GM21526 (cell line): ENCODE measurements at regions not wholly inside any gene's neighbourhood (a gene's known extent, or its start where the extent isn't known, plus 50 kb on each side); places are given as distances from the start of the nearest gene placed in this dataset.
"Not testable (repeated sequence)": the region's sequence is repeated elsewhere in the genome, so short reads cannot be mapped to it uniquely, and the experiment has no call there.

Experiments
- ATAC-seq: cut with Tn5 transposase; IDR thresholded peaks from one replicate; pipeline ENCODE4 v1.9.1; 2021; ENCODE audit warnings: moderate library complexity; ENCODE audit not compliant: unreplicated experiment, low FRiP score

DNA sequence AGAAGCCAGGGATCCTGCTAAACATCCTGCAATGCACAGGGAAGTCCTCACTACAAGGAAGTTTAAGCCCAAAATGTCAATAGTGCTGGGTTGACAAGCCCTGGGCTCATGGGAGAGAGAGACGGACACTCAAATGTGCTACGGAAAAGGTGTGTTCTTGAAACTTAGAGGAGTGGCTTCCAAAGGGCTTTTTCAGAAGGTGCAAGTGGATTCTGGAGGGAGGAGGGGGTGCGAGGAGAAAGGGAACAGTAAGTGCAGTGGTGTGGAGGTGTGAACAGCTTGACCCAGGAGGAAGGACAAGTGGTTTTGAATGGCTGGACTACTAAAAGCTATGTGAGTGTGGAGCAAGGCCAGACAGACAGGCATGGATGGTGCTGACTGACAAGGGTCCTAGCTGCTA, 50.4 kb upstream of the CECR2 start:
- no peak for ATAC-seq

DNA sequence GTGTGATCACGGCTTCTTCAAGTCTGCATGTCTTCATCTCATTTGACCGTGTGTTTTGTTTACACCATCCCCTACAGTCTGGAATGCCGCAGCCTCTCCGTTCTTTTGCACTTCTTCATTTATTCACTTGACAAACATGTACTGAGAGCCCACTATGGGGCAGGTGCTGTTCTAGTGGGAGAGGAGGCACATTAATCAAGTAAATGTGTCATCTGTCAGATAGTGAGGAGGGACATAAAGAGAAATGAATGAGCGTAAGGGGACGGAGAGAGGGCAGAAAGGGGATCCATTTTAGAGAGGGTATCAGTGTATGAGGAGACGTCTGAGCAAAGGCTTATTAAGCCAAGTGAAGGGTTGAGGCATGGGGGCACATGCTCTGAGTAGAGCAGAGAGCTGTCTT, 54.0 kb upstream of the CECR2 start:
- no peak for ATAC-seq

DNA sequence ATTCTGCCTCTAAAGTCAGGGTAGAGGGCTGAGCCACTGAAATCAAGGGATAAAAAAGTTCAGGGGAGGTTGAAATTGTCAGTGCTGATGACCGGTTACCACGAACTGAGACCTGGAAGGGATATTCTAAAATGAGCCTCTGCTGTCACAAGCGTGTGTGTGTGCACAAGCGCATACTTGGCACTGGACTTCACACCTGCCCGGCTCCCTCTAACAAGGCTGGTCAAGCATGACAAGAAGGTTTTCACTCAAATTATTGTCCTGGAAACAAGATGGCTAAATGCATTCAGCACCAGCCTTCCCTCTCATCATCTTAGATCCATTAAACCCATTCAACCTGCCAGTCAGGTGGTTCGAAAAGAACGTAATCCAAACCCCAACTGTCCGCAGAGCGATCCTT, 54.8 kb upstream of the CECR2 start:
- ATAC-seq, result no peak

DNA sequence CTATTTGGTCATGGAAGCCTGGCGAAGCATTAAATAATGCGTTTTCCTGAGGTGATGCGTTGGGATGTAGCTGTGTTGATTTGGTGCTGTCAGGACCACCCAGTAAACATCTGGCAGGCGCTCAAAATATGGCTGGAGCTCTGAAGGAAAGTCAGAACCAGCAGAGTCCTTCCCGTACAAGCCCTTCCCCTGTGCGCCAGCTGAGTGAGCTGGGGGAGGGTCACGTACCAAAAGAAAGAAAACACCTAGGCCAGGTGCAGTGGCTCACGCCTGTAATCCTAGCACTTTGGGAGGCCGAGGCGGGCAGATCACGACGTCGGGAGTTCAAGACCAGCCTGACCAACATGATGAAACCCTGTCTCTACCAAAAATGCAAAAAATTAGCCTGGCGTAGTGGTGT, 55.6 kb upstream of the CECR2 start:
- no peak for ATAC-seq

DNA sequence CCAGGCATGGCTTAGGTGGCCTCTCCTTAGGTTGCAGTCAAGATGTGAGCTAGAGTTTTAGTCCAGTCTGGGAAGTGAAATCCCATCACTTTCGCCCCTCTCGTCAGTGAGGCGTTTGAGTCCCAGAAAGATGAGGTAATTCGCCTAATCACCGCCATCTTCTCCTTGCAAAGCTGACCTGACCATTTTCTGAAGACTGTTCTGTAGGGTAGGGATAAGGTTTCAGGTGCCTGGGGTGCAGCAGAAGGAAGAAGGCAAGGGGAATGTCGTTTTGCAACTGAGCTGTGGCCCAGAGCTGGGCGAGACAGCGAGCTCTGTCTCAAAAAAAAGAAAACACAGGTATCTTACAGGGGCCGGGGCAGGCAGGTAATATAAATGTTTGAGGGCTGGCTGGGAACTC, 61.7 kb upstream of the CECR2 start:
- ATAC-seq, result no peak

DNA sequence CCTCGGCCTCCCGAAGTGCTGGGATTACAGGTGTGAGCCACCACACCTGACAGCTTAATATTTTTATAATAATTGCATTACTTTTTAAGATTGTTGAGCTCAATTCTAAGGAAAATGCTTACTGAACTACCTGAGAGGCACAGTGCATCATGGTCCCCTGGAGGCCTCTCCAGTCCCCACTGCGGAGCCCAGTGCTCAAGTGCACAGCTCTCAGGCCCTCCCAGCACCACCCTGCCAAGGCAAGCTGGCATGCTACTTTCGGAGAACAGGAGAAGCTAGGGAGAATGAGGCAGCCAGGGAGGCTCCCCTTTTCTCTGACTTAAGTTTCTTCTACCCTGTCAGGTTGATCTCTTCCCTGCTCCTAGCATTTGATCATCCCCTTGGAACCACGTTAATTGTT, 64.2 kb upstream of the CECR2 start:
- no peak for ATAC-seq

DNA sequence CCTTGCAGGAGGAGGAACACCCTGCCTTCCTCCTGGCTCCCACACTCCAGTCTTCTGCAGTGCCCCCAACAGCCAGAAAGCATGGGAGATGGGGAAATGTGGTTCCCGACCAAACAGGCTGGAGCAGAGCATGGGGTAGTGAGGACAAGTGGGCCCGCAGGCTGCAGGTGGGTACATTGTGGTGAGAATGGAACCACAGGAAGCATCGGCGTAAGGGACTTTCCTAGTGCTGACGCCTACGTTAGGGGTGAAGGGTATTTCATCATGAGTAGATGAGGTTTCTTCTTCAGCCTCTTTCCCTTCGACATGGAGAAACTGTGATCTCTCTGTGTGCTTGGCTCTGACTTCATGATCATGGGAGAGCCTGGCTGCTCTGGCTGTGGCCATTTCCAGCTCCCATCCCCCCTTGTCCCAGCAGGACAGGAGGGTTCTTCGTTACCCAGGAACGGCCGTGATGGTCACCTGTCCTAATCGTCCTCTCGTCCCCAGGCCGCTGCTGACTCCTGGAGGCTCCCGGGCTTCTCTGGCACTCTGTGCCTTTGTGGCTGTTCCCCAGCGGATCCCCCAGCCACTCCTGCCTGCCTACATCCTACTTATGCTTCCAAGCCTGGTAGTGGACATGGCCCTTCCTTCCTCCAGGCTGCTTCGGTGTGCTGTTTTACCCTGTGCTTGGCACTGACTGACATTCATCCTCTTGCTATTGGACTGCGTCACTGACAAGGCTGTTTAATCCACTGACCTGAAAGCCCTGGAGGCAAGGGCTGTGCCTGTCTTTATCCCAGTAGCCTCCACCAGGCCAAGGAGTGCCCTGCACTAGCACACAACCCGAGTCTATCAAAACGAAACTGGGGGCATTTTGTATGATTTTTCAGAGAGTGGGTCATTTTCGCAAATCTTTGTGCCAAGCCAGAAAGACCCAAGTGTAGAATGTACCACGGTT, 65.2 kb upstream of the CECR2 start:
- ATAC-seq, result peak; percentile 74

DNA sequence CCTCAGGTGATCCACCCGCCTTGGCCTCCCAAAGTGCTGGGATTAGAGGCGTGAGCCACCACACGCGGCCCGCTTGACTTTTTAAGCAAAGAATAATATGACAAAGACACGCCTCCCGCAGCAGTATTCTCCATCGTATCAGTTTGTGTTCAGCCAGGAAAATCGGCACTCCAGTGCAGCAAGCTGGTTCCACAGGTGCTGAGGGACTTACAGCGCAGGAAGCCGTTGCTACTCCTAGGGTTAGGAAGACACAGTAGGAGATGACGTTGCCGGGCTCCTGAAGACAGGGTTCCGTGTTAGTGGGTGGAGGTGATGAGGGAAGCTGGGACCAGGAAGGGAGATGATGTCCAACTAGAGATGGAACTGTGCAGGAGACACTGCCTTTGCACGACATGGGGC, 65.8 kb upstream of the CECR2 start:
- ATAC-seq, result peak; percentile 13

DNA sequence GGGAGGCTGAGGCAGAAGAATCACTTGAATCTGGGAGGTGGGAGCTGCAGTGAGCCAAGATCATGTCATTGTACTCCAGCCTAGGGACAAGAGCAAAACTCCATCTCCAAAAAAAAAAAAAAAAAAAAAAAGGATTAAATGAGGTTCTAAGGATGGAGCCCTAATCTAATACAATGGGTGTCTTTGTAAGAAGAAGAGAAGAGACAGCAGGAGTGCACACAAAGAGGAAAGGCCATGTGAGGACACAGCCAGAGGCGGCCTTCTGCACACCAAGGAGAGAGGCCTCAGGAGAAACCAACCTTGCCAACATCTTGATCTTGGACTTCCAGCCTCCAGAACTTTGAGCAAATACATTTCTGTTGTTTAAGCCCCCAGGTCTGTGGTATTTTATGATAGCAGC, 66.6 kb upstream of the CECR2 start:
- no peak for ATAC-seq

DNA sequence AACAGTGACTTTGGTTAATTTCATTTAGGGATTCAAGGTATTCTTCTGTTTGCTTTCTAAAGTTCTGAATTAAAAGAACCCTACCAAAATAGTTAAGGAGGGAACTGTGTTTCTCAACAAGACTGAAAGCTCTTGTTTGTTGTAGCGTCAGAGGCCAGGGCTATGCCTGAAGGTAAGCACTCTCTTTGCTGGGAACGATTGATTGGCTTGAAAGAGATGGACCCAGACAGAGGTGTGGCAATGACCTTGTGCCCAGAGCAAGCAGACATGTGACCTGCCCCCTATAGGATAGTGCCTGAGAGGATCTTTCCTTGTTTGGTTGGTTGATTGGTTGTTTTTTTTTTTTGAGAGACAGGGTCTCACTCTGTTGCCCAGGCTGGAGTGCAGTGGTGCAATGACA, 68.3 kb upstream of the CECR2 start:
- no peak for ATAC-seq

DNA sequence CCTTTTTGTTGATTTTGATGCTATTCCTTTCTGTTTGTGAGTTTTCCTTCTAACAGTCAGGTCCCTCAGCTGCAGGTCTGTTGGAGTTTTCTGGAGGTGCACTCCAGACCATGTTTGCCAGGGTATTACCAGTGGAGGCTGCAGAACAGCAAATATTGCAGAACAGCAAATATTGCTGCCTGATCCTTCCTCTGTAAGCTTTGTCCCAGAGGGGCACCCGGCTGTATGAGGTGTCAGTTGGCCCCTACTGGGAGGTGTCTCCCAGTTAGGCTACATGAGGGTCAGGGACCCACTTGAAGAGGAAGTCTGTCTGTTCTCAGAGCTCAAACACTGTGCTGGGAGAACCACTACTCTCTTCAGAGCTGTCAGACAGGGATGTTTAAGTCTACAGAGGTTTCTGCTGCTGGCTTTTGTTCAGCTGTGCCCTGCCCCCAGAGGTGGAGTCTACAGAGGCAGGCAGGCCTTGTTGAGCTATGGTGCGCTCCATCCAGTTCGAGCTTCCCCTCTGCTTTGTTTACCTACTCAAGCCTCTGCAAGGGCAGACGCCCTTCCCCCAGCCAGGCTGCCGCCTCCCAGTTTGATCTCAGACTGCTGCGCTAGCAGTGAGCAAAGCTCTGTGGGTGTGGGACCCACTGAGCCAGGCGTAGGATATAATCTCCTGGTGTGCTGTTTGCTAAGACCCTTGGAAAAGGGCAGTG, 70.3 kb upstream of the CECR2 start:
- ATAC-seq, result not testable (repeated sequence)

DNA sequence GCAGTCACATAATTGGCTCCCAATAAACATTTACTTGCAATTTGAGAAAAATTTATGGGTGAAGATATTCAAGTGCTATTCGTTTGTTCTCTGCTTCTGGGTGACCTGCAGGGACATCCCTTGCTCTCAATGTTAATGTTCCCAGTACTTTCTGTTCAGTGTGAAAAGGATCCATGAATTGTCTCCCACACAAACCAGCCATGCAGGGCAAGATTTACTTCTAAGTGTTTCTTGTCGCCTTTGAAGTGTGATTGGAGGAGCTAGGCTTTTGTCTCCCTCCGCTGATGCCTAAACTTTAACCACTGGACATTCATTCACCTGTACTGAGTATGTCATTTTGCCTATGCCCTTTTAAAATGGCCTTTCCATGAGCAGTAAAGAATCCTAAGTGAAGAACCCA, 66.4 kb upstream of the ADA2 start:
- no peak for ATAC-seq

DNA sequence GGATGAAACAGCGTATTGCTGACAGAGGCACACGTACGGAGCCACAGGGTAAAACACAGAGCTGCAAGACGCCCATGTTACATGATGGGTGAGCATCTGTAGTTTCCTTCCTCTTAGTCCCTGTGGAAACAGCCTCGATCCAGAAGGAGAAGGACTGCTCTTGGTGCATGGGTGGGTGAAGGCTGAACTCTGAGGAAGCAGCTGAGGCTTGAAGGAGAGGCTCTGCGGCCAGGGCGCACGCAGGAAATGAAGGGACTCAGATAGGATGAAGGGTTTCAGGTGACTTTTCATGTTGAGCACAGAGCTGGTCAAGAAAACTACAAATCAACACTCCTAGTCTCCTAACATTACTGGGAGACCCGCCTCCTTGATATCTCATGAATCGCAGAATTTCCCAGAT, 65.7 kb upstream of the ADA2 start:
- no peak for ATAC-seq

DNA sequence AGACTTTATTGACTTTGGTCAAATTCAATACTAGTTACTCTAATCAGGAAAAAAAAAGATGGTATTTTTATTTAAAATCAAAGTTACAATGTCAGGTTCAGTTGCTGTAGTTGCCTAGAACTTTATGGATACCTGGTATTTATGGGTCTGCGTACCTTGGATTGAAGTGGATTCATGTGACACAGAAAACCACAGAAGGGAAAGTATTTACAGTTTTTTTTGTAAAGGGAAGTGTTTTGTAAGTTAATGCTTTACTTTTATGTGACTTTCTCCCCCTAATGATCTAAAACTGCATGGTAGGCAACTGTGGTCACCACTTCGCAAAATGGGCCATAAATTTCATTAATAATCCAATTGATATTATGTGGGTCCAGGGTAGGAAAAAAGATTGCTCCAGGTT, 65.2 kb upstream of the ADA2 start:
- ATAC-seq, result no peak

DNA sequence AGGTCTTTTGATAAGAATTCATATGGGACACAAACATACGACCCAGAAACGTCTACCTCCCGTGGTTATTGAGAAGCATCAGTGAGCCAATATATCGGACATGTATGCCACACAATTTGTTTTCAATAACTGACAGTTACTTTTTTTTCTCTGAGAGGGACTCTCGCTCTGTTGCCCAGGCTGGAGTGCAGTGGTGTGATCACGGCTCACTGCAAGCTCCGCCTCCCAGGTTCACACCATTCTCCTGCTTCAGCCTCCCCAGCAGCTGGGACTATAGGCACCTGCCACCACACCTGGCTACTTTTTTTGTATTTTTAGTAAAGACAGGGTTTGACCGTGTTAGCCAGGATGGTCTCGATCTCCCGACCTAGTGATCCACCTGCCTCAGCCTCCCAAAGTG, 64.6 kb upstream of the ADA2 start:
- ATAC-seq, result not testable (repeated sequence)

DNA sequence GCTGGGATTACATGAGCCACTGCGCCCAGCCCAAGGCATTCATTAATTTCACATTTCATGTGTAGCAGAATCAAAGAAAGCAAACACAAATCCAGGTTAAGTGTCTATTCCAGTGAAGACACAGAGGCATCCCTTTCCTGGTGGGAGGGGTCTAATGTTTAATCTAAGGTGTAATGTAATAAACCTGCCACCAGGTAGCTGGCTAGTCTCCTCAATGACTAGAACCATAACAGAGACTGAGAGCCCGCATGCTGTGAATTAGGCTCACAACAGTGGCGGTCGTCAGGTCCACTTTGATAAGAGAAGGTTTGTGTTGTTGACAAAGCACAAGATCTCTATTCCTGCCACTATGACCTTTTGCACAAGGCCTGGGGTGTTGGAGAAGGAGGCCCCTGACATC, 64.2 kb upstream of the ADA2 start:
- no peak for ATAC-seq

DNA sequence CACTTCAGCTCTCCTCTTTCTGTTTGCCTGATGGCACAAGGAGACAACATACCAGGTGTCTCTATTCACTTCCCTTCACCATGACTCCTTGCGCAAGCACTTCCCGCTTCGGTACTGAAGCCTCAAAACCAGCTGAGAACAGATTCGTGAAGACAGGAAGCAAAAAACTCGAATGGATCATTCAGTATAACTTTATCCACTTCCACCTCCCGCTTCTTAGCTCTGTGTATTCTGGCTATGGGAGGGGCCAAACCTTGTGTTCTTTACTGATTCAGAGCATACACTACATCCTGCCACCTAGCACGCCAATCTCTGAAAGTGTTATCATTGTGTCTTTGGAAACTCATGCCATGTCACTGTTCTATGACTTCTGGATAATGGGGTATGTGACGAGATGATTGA, 62.2 kb upstream of the ADA2 start:
- ATAC-seq, result no peak

DNA sequence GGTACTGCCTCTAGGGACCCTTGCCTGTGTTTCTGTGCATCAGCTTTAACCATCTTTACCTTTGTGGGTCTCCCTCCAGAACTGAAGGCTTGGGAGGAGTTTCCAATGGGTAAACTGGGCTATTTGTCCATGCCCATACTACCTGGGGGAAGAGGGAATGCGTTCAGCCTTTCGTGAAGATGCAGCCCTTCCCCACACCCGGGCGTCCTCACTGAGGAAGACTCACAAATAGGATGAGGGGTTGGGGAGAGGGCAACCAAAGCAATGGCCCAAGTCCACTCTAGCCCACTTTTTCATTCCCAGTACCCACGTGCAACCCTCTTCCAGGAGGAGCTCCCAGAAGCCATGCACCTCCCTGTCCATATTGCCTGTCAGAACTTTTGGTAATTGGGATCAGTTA, 61.8 kb upstream of the ADA2 start:
- no peak for ATAC-seq

DNA sequence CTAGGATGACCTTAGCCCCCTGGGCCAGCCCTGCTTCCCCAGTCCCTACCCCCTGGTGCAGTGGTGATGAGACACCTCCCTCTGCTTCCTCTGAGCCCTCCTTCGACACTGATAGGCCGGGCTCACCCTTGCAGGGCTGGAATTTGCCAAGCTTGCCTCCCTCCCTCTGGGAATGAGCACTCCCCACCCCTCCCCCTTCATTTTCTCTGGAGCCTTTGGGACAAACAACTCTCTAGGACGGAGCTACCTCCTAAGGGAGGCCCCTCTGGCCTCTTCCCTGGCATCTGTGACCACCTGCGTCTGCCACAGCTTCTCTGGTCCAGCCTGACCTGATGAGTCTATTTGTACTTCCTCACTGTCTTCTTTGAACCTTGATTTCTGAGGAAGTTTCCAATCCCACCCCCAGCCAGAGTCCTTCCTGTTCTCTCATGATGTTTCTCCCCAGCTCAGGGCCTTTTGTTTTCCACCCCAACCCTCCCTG, 53.3 kb upstream of the ADA2 start:
- no peak for ATAC-seq

DNA sequence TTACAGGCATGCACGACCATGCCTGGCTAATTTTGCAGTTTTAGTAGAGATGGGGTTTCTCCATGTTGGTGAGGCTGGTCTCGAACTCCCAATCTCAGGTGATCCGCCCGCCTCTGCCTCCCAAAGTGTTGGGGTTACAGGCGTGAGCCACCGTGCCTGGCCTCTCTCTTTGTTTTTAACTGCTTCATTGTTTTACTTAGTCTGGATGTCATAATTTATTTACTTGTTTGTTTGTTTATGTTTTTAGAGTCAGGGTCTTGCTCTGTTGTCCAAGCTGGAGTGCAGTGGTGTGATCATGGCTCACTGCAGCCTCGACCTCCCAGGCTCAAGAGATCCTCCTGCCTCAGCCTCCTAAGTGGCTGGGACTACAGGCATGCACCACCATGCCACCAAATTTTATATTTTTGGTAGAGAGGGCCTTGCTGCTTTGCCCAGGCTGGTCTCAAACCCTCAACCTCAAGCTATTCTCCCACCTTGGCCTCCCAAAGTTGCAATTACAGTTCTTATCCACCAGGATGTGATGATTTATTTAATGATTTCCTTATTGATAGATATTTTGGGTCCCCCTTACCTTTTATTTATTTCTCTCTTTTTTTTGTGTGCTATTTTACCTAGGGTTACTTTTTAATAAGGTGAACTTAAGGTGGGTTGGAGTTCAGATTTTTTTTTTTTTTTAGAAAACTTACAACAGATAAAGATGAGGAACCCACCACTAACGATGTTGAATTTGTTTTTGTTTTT, 52.6 kb upstream of the ADA2 start:
- ATAC-seq, result no peak

DNA sequence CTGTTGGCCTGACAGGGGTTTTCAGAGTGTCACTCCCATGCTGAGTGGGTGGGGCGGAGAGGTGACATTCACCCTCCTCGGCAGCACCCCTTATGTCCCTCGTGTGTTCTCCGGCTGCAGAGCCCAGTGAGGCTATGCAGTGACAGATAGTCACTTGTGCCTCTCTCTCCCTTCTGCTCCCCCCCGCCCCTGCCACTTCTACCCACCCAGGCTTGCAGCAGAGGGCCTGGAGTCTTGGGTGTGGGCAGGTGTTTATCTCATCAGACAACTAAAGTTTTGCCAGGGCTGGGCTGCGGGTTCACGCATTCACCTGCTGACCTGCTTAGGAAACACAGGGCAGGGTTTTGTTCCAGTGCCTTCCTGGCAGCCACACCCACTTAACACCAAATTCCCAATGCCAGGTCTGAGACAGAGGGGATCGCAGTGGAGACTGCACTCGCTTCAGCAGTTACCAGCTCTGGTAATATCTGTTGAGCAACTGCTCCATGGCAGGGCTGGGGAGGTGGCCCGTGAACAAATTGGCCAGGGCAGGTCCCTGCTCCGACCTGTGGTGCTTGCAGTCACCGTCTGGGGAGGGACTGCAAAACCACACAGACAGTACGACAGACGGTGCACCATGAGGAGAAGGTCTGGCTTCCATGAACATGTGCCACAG, 50.5 kb upstream of the ADA2 start:
- no peak for ATAC-seq
